ENCODE measurements at regions not wholly inside any gene's neighbourhood (a gene's known extent, or its start where the extent isn't known, plus 50 kb on each side); places are given as distances from the start of the nearest gene placed in this dataset.

DNA sequence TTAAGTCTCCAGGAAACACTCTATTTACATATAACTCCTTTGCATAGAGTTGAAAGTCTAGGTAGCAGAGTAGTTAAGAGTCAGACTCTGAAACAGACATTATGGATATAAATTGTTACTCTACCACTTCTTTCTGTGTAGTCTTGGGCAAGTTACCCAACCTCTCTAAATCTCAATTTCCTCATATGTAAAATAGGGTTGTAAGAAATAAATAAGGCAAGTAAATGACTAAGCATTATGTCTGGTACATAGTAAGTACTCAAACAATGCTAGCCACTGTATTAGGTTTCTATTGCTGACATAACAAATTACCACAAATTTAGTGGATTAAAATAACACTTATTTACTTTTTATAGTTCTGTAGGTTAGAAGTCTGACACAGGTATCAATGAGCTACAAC lies 394.1 kb downstream of the PRDM5 start:
- Histone ChIP-seq H3K9me3 (no peaks in the 10 kb centered on the region), H3K4me3 (no peak overlapping the region), H3K27me3 (no peaks in the 10 kb centered on the region), H3K4me1 (no peaks in the 10 kb centered on the region), H3K36me3 (no peaks in the 10 kb centered on the region), H3K27ac (no peak overlapping the region)
- no peak for TF ChIP-seq POLR2AphosphoS5 (IDR thresholded peaks at IDR 0.05; ENCODE audit: insufficient read depth in 1 of 2, low read depth in 1 of 2)
- TF ChIP-seq POLR2A (IDR thresholded peaks at IDR 0.05) = no peak
- TF ChIP-seq CTCF (IDR thresholded peaks at IDR 0.05) = no peak
- DNase-seq (ENCODE audit: extremely low spot score in 2 of 2) = no peak
- intact Hi-C loops (cut with DNase I) = no loop called here

GRCh38 chr4:120526033-120526432 lies 396.5 kb downstream of the PRDM5 start:
- TF ChIP-seq POLR2AphosphoS5 (IDR thresholded peaks at IDR 0.05; ENCODE audit: insufficient read depth in 1 of 2, low read depth in 1 of 2) = no peak
- TF ChIP-seq POLR2A (IDR thresholded peaks at IDR 0.05) = no peak
- TF ChIP-seq CTCF (IDR thresholded peaks at IDR 0.05) = no peak
- intact Hi-C loops (cut with DNase I) = no loop called here
- H3K9me3 ChIP-seq = no peaks in the 10 kb centered on the region
- no peaks in the 10 kb centered on the region for H3K4me1 ChIP-seq
- no peaks in the 10 kb centered on the region for H3K27me3 ChIP-seq
- no peak overlapping the region for H3K4me3 ChIP-seq
- no peak overlapping the region for H3K27ac ChIP-seq
- H3K36me3 ChIP-seq = no peaks in the 10 kb centered on the region
- no peak for DNase-seq (ENCODE audit: extremely low spot score in 2 of 2)

- Histone ChIP-seq H3K9me3 (no peaks in the 10 kb centered on the region), H3K36me3 (no peaks in the 10 kb centered on the region), H3K4me1 (no peaks in the 10 kb centered on the region), H3K27me3 (no peaks in the 10 kb centered on the region), H3K27ac (no peak overlapping the region), H3K4me3 (no peak overlapping the region)
- no peak for DNase-seq (ENCODE audit: extremely low spot score in 2 of 2)
- TF ChIP-seq POLR2AphosphoS5 (IDR thresholded peaks at IDR 0.05; ENCODE audit: insufficient read depth in 1 of 2, low read depth in 1 of 2) = no peak
- no peak for TF ChIP-seq POLR2A (IDR thresholded peaks at IDR 0.05)
- no peak for TF ChIP-seq CTCF (IDR thresholded peaks at IDR 0.05)
- intact Hi-C loops (cut with DNase I) = no loop called here
Observed at GRCh38 chr4:120525106-120525505, 397.4 kb downstream of the PRDM5 start.

GRCh38 chr4:120524237-120524636 lies 398.3 kb downstream of the PRDM5 start:
- Histone ChIP-seq H3K4me3 (no peak overlapping the region), H3K9me3 (no peaks in the 10 kb centered on the region), H3K4me1 (no peaks in the 10 kb centered on the region), H3K36me3 (no peaks in the 10 kb centered on the region), H3K27me3 (no peaks in the 10 kb centered on the region), H3K27ac (no peak overlapping the region)
- intact Hi-C loops (cut with DNase I) = no loop called here
- no peak for DNase-seq (ENCODE audit: extremely low spot score in 2 of 2)
- TF ChIP-seq CTCF (IDR thresholded peaks at IDR 0.05) = no peak
- TF ChIP-seq POLR2AphosphoS5 (IDR thresholded peaks at IDR 0.05; ENCODE audit: insufficient read depth in 1 of 2, low read depth in 1 of 2) = no peak
- no peak for TF ChIP-seq POLR2A (IDR thresholded peaks at IDR 0.05)

DNA sequence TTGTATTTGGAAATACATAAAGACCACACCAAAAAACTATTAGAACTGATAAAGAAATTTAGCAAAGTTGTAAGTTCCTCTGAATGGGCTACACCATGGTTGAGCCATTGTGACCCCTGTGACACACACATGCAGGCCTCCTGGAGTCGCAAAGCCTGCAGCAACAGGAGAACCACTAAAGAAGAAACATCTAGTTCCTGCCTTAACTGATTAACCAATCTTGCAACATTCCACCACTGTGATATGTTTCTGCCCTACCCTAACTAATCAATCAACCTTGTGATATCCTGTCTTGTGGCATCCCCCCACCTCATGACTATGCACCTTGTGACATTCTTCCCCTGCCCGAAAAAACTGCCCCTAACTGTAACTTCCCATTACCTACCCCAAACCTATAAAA lies 401.8 kb downstream of the PRDM5 start:
- Histone ChIP-seq H3K27ac (no peak overlapping the region), H3K27me3 (no peaks in the 10 kb centered on the region), H3K9me3 (no peaks in the 10 kb centered on the region), H3K4me1 (no peaks in the 10 kb centered on the region), H3K36me3 (no peaks in the 10 kb centered on the region), H3K4me3 (no peak overlapping the region)
- intact Hi-C loops (cut with DNase I) = no loop called here
- DNase-seq (ENCODE audit: extremely low spot score in 2 of 2) = no peak
- TF ChIP-seq POLR2AphosphoS5 (IDR thresholded peaks at IDR 0.05; ENCODE audit: insufficient read depth in 1 of 2, low read depth in 1 of 2) = no peak
- TF ChIP-seq CTCF (IDR thresholded peaks at IDR 0.05) = no peak
- TF ChIP-seq POLR2A (IDR thresholded peaks at IDR 0.05) = no peak
